ENCODE measurements at regions not wholly inside any gene's neighbourhood (a gene's known extent, or its start where the extent isn't known, plus 50 kb on each side); places are given as distances from the start of the nearest gene placed in this dataset.

GRCh38 chr2:116264872-116265271 is 1549.6 kb upstream of the DDX18 start:
- no CpG with 5 or more reads among the region's 5 CpGs for WGBS (ENCODE audit: extremely low coverage, insufficient coverage, insufficient read length)

GRCh38 chr2:116269040-116269439 is 1545.5 kb upstream of the DDX18 start:
- WGBS (ENCODE audit: extremely low coverage, insufficient coverage, insufficient read length) = no CpG with 5 or more reads among the region's 13 CpGs
- H3K79me2 ChIP-seq (ENCODE audit: control insufficient read depth, insufficient read depth, low read length, poor library complexity) = no peaks in the 10 kb centered on the region
- H2BK120ac ChIP-seq (ENCODE audit: insufficient read depth, low read length, poor library complexity) = no peak overlapping the region
- no peak overlapping the region for H3K4me3 ChIP-seq (ENCODE audit: low read depth, low read length)
- H3K27ac ChIP-seq (ENCODE audit: low read depth, low read length) = no peak overlapping the region
- H3K14ac ChIP-seq (ENCODE audit: low read length) = no peak overlapping the region
- no peak overlapping the region for H2AK5ac ChIP-seq (ENCODE audit: low read length)
- DNase-seq = no peak
- H3K4me1 ChIP-seq (ENCODE audit: control insufficient read depth in 1 of 2, insufficient read depth in 2 of 2, low read length in 2 of 2) = no peaks in the 10 kb centered on the region
- no peak overlapping the region for H3K4me2 ChIP-seq (ENCODE audit: low read length)
- no peak overlapping the region for H2AFZ ChIP-seq (ENCODE audit: insufficient read depth, low read length, poor library complexity)
- no peak overlapping the region for H3K4ac ChIP-seq (ENCODE audit: low read depth, low read length)
- H3K27me3 ChIP-seq (ENCODE audit: insufficient read depth, low read length) = no peaks in the 10 kb centered on the region
- H3K18ac ChIP-seq (ENCODE audit: low read length) = no peak overlapping the region
- H3K79me1 ChIP-seq (ENCODE audit: low read length) = no peaks in the 10 kb centered on the region
- H2BK5ac ChIP-seq (ENCODE audit: low read depth, low read length, poor library complexity) = no peak overlapping the region
- H4K12ac ChIP-seq (ENCODE audit: low read depth, low read length) = no peak overlapping the region
- no peak overlapping the region for H3K9ac ChIP-seq (ENCODE audit: low read length)
- no peaks in the 10 kb centered on the region for H3K9me3 ChIP-seq (ENCODE audit: insufficient read depth, low read depth, low read length)
- no peak overlapping the region for H3K23ac ChIP-seq (ENCODE audit: low read length)
- H4K91ac ChIP-seq (ENCODE audit: low read depth, low read length) = no peak overlapping the region
- H2BK12ac ChIP-seq (ENCODE audit: low read length) = no peak overlapping the region
- no peaks in the 10 kb centered on the region for H3K36me3 ChIP-seq (ENCODE audit: control insufficient read depth in 1 of 2, insufficient read depth in 2 of 2, low read length in 2 of 2)
- H4K8ac ChIP-seq (ENCODE audit: low read depth, low read length) = no peak overlapping the region

More at GRCh38 chr2:116264872-116265271, 1549.6 kb upstream of the DDX18 start:
- Histone ChIP-seq H3K4ac (ENCODE audit: low read depth, low read length) (no peak overlapping the region), H3K36me3 (ENCODE audit: control insufficient read depth in 1 of 2, insufficient read depth in 2 of 2, low read length in 2 of 2) (no peaks in the 10 kb centered on the region), H3K18ac (ENCODE audit: low read length) (no peak overlapping the region), H3K9me3 (ENCODE audit: insufficient read depth, low read depth, low read length) (peaks cover 8% of the 10 kb centered on the region), H4K8ac (ENCODE audit: low read depth, low read length) (no peak overlapping the region), H3K27ac (ENCODE audit: low read depth, low read length) (no peak overlapping the region), H2BK12ac (ENCODE audit: low read length) (no peak overlapping the region), H3K79me2 (ENCODE audit: control insufficient read depth, insufficient read depth, low read length, poor library complexity) (no peaks in the 10 kb centered on the region), H3K4me3 (ENCODE audit: low read depth, low read length) (no peak overlapping the region), H3K27me3 (ENCODE audit: insufficient read depth, low read length) (no peaks in the 10 kb centered on the region), H3K23ac (ENCODE audit: low read length) (no peak overlapping the region), H3K14ac (ENCODE audit: low read length) (no peak overlapping the region), H3K4me1 (ENCODE audit: control insufficient read depth in 1 of 2, insufficient read depth in 2 of 2, low read length in 2 of 2) (no peaks in the 10 kb centered on the region), H3K9ac (ENCODE audit: low read length) (no peak overlapping the region), H3K79me1 (ENCODE audit: low read length) (no peaks in the 10 kb centered on the region), H4K12ac (ENCODE audit: low read depth, low read length) (no peak overlapping the region), H2BK120ac (ENCODE audit: insufficient read depth, low read length, poor library complexity) (no peak overlapping the region), H2AFZ (ENCODE audit: insufficient read depth, low read length, poor library complexity) (no peak overlapping the region), H2BK5ac (ENCODE audit: low read depth, low read length, poor library complexity) (no peak overlapping the region), H2AK5ac (ENCODE audit: low read length) (no peak overlapping the region), H3K4me2 (ENCODE audit: low read length) (no peak overlapping the region), H4K91ac (ENCODE audit: low read depth, low read length) (no peak overlapping the region)
- DNase-seq = no peak

GRCh38 chr2:116304328-116304727 is 1510.2 kb upstream of the DDX18 start:
- no peak overlapping the region for H2AK5ac ChIP-seq (ENCODE audit: low read length)
- DNase-seq = no peak
- no CpG with 5 or more reads among the region's 1 CpG for WGBS (ENCODE audit: extremely low coverage, insufficient coverage, insufficient read length)

GRCh38 chr2:116317111-116317510 is 1497.4 kb upstream of the DDX18 start:
- H3K23ac ChIP-seq (ENCODE audit: low read length) = no peak overlapping the region
- no peak overlapping the region for H3K9ac ChIP-seq (ENCODE audit: low read length)
- no peak overlapping the region for H3K4me3 ChIP-seq (ENCODE audit: low read depth, low read length)
- H3K36me3 ChIP-seq (ENCODE audit: control insufficient read depth in 1 of 2, insufficient read depth in 2 of 2, low read length in 2 of 2) = no peaks in the 10 kb centered on the region
- H2BK5ac ChIP-seq (ENCODE audit: low read depth, low read length, poor library complexity) = no peak overlapping the region
- WGBS (ENCODE audit: extremely low coverage, insufficient coverage, insufficient read length) = no CpG with 5 or more reads among the region's 2 CpGs
- H3K4ac ChIP-seq (ENCODE audit: low read depth, low read length) = no peak overlapping the region
- no peak for DNase-seq
- no peaks in the 10 kb centered on the region for H3K79me2 ChIP-seq (ENCODE audit: control insufficient read depth, insufficient read depth, low read length, poor library complexity)
- no peak overlapping the region for H4K12ac ChIP-seq (ENCODE audit: low read depth, low read length)
- no peak overlapping the region for H3K27ac ChIP-seq (ENCODE audit: low read depth, low read length)
- H3K4me2 ChIP-seq (ENCODE audit: low read length) = no peak overlapping the region
- no peak overlapping the region for H2AFZ ChIP-seq (ENCODE audit: insufficient read depth, low read length, poor library complexity)
- no peak overlapping the region for H4K8ac ChIP-seq (ENCODE audit: low read depth, low read length)
- H3K14ac ChIP-seq (ENCODE audit: low read length) = no peak overlapping the region
- no peak overlapping the region for H4K91ac ChIP-seq (ENCODE audit: low read depth, low read length)
- H3K18ac ChIP-seq (ENCODE audit: low read length) = no peak overlapping the region
- no peak overlapping the region for H2BK12ac ChIP-seq (ENCODE audit: low read length)
- H2AK5ac ChIP-seq (ENCODE audit: low read length) = no peak overlapping the region
- H3K9me3 ChIP-seq (ENCODE audit: insufficient read depth, low read depth, low read length) = no peaks in the 10 kb centered on the region
- H3K79me1 ChIP-seq (ENCODE audit: low read length) = no peaks in the 10 kb centered on the region
- no peak overlapping the region for H2BK120ac ChIP-seq (ENCODE audit: insufficient read depth, low read length, poor library complexity)
- no peaks in the 10 kb centered on the region for H3K4me1 ChIP-seq (ENCODE audit: control insufficient read depth in 1 of 2, insufficient read depth in 2 of 2, low read length in 2 of 2)
- H3K27me3 ChIP-seq (ENCODE audit: insufficient read depth, low read length) = no peaks in the 10 kb centered on the region

More at GRCh38 chr2:116304328-116304727, 1510.2 kb upstream of the DDX18 start:
- Histone ChIP-seq H3K4me3 (ENCODE audit: low read depth, low read length) (no peak overlapping the region), H2BK12ac (ENCODE audit: low read length) (no peak overlapping the region), H3K27ac (ENCODE audit: low read depth, low read length) (no peak overlapping the region), H3K9ac (ENCODE audit: low read length) (no peak overlapping the region), H3K14ac (ENCODE audit: low read length) (no peak overlapping the region), H3K79me2 (ENCODE audit: control insufficient read depth, insufficient read depth, low read length, poor library complexity) (no peaks in the 10 kb centered on the region), H4K91ac (ENCODE audit: low read depth, low read length) (no peak overlapping the region), H4K12ac (ENCODE audit: low read depth, low read length) (no peak overlapping the region), H3K23ac (ENCODE audit: low read length) (no peak overlapping the region), H3K79me1 (ENCODE audit: low read length) (no peaks in the 10 kb centered on the region), H3K4me1 (ENCODE audit: control insufficient read depth in 1 of 2, insufficient read depth in 2 of 2, low read length in 2 of 2) (no peaks in the 10 kb centered on the region), H3K27me3 (ENCODE audit: insufficient read depth, low read length) (no peaks in the 10 kb centered on the region), H3K36me3 (ENCODE audit: control insufficient read depth in 1 of 2, insufficient read depth in 2 of 2, low read length in 2 of 2) (no peaks in the 10 kb centered on the region), H2BK5ac (ENCODE audit: low read depth, low read length, poor library complexity) (no peak overlapping the region), H3K18ac (ENCODE audit: low read length) (no peak overlapping the region), H2AFZ (ENCODE audit: insufficient read depth, low read length, poor library complexity) (no peak overlapping the region), H3K9me3 (ENCODE audit: insufficient read depth, low read depth, low read length) (no peaks in the 10 kb centered on the region), H4K8ac (ENCODE audit: low read depth, low read length) (no peak overlapping the region), H3K4me2 (ENCODE audit: low read length) (no peak overlapping the region), H2BK120ac (ENCODE audit: insufficient read depth, low read length, poor library complexity) (no peak overlapping the region), H3K4ac (ENCODE audit: low read depth, low read length) (no peak overlapping the region)

Measured in trophoblast cell (in vitro differentiated cells and primary cell).